Endothelial cell of umbilical vein (primary cell): ENCODE measurements at regions not wholly inside any gene's neighbourhood (a gene's known extent, or its start where the extent isn't known, plus 50 kb on each side); places are given as distances from the start of the nearest gene placed in this dataset.

Experiments
- BruUV-seq: library from RNA; stranded (reverse); fragments of 400-500 nt; replicated peaks from 2 replicates; lab custom pipeline; 2021; lab: Mats Ljungman, UMichigan
- CTCF ChIA-PET: fragments of 300-600, 350-600 bp; sonication (Branson Sonifier 250); formaldehyde crosslinking; loops from one replicate; lab custom pipeline; 2021; ENCODE audit warnings: antibody characterized with exemption, inconsistent platforms; lab: Charles Lee
- POLR2A ChIA-PET: fragments of 300-600, 350-600 bp; sonication (Branson Sonifier 250); formaldehyde crosslinking; loops from one replicate; lab custom pipeline; 2021; ENCODE audit warnings: antibody characterized with exemption, inconsistent platforms; lab: Charles Lee
- DNase-seq: peaks from one replicate; pipeline ENCODE4 v3.0.0-alpha.2; 2011; ENCODE audit warnings: low read depth, low spot score
- FAIRE-seq: peaks from 2 replicates; lab custom pipeline; 2011; peaks lifted over from hg19 to GRCh38; lab: Jason Lieb, UNC
- H2AFZ ChIP-seq: 2 replicates; pipeline ENCODE4 v1.6.0; 2012; ENCODE audit warnings: low read depth, low read length, control low read depth, inconsistent platforms
- H3K27ac ChIP-seq: 2 replicates; pipeline ENCODE4 v1.5.1; 2011; ENCODE audit warnings: low read depth, mild to moderate bottlenecking, control low read depth, low read length, moderate library complexity; ENCODE audit not compliant: insufficient read depth
- H3K27me3 ChIP-seq, 2 experiments: 2 replicates each; pipeline versions ENCODE4 v1.6.0 to v1.6.1; 2011; ENCODE audit warnings: low read length in 2 of 2, mixed read lengths in 1 of 2; ENCODE audit not compliant: control insufficient read depth in 2 of 2, insufficient read depth in 2 of 2
- H3K36me3 ChIP-seq, 2 experiments: 2 replicates in 1 of 2; 3 replicates in 1 of 2; pipeline ENCODE4 v1.5.1; 2011; ENCODE audit warnings: low read length in 2 of 2, mild to moderate bottlenecking in 1 of 2, moderate library complexity in 1 of 2; ENCODE audit not compliant: control insufficient read depth in 2 of 2, insufficient read depth in 2 of 2; ENCODE audit errors: extremely low read depth in 1 of 2
- H3K4me1 ChIP-seq: 3 replicates; pipeline ENCODE4 v1.5.1; 2011; ENCODE audit warnings: mild to moderate bottlenecking, low read length; ENCODE audit not compliant: control insufficient read depth, insufficient read depth; ENCODE audit errors: extremely low read depth
- H3K4me2 ChIP-seq: 2 replicates; pipeline ENCODE4 v1.6.1; 2011; ENCODE audit warnings: low read length, control low read depth, mixed read lengths; ENCODE audit not compliant: insufficient read depth
- H3K4me3 ChIP-seq, 3 experiments: fragments of 200-600 bp in 1 of 3; sonication (generic), shearing (Covaris generic) in 1 of 3; replicated peaks in 1 of 3; 2 replicates each; pipeline ENCODE4 v1.5.1; 2011 to 2016; ENCODE audit warnings: control low read depth in 3 of 3, low read length in 3 of 3, mild to moderate bottlenecking in 2 of 3, inconsistent platforms in 1 of 3, low read depth in 1 of 3, moderate library complexity in 1 of 3; ENCODE audit not compliant: insufficient read depth in 1 of 3
- H3K79me2 ChIP-seq: 2 replicates; pipeline ENCODE4 v1.6.0; 2012; ENCODE audit warnings: low read length, inconsistent platforms; ENCODE audit not compliant: control insufficient read depth, insufficient read depth
- H3K9ac ChIP-seq: replicated peaks from 2 replicates; pipeline ENCODE3; 2011; ENCODE audit warnings: low read length, control low read depth; ENCODE audit not compliant: insufficient read depth; ENCODE audit errors: extremely low read depth
- H3K9me1 ChIP-seq: replicated peaks from 3 replicates; pipeline ENCODE4 v1.6.0; 2011; ENCODE audit warnings: mild to moderate bottlenecking, low read length; ENCODE audit not compliant: control insufficient read depth, insufficient read depth; ENCODE audit errors: extremely low read depth
- H3K9me3 ChIP-seq: replicated peaks from 2 replicates; pipeline ENCODE4 v1.5.1; 2012; ENCODE audit warnings: low read length, inconsistent platforms; ENCODE audit not compliant: control insufficient read depth, insufficient read depth
- H4K20me1 ChIP-seq: replicated peaks from 2 replicates; pipeline ENCODE3; 2011; ENCODE audit warnings: mild to moderate bottlenecking, low read length; ENCODE audit not compliant: control insufficient read depth, insufficient read depth; ENCODE audit errors: extremely low read depth
- CTCF ChIP-seq, 2 donors: IDR thresholded peaks; 1 replicate in 1 of 2; 2 replicates in 1 of 2; pipeline ENCODE4 v1.5.1; 2011; ENCODE audit warnings: low read length in 2 of 2, mild to moderate bottlenecking in 2 of 2, moderate library complexity in 2 of 2, control low read depth in 1 of 2, inconsistent platforms in 1 of 2, low read depth in 1 of 2; ENCODE audit not compliant: insufficient read depth in 1 of 2; ENCODE audit errors: extremely low read depth in 1 of 2
- EZH2 ChIP-seq: IDR thresholded peaks from 2 replicates; pipeline ENCODE4 v1.6.1; 2012; ENCODE audit warnings: borderline replicate concordance, low read depth, mild to moderate bottlenecking, moderate library complexity, low read length, inconsistent platforms; ENCODE audit not compliant: severe bottlenecking
- FOS ChIP-seq: IDR thresholded peaks from 2 replicates; pipeline ENCODE4 v1.6.1; 2011; ENCODE audit warnings: mild to moderate bottlenecking, low read length, moderate library complexity, borderline replicate concordance; ENCODE audit not compliant: insufficient read depth
- GATA2 ChIP-seq: IDR thresholded peaks from 2 replicates; pipeline ENCODE4 v1.7.0; 2011; ENCODE audit warnings: low read depth, mild to moderate bottlenecking, moderate library complexity, mixed read lengths, low read length; ENCODE audit not compliant: insufficient read length, insufficient read depth
- JUN ChIP-seq: IDR thresholded peaks from 2 replicates; pipeline ENCODE4 v1.6.1; 2011; ENCODE audit warnings: borderline replicate concordance, low read depth; ENCODE audit not compliant: insufficient read length, insufficient read depth
- MAX ChIP-seq: IDR thresholded peaks from 2 replicates; pipeline ENCODE4 v1.6.1; 2011; ENCODE audit not compliant: insufficient read depth, insufficient read length
- MYC ChIP-seq: IDR thresholded peaks from one replicate; pipeline ENCODE4 v1.6.1; 2011; ENCODE audit warnings: mild to moderate bottlenecking, low read depth, low read length
- POLR2A ChIP-seq: IDR thresholded peaks from 2 replicates; pipeline ENCODE4 v1.6.1; 2012; ENCODE audit warnings: low read depth, mild to moderate bottlenecking, control low read depth, low read length
- POLR2AphosphoS5 ChIP-seq: IDR thresholded peaks from 2 replicates; pipeline ENCODE4 v1.6.1; 2012; ENCODE audit warnings: low read depth, mild to moderate bottlenecking, control low read depth, low read length, moderate library complexity; ENCODE audit not compliant: insufficient read depth
- dilution Hi-C: fragments of 300-500 bp; cut with MboI; formaldehyde crosslinking; loops from one replicate; pipeline ENCODE4 v1.15.0; 2019; ENCODE audit warnings: low sequenced_read_pairs; ENCODE audit not compliant: extremely low pct_ligation_motif_present
- intact Hi-C: fragments of 100-400 bp; cut with micrococcal nuclease; formaldehyde crosslinking; loops from one replicate; pipeline ENCODE4 v1.10.0; 2022

DNA sequence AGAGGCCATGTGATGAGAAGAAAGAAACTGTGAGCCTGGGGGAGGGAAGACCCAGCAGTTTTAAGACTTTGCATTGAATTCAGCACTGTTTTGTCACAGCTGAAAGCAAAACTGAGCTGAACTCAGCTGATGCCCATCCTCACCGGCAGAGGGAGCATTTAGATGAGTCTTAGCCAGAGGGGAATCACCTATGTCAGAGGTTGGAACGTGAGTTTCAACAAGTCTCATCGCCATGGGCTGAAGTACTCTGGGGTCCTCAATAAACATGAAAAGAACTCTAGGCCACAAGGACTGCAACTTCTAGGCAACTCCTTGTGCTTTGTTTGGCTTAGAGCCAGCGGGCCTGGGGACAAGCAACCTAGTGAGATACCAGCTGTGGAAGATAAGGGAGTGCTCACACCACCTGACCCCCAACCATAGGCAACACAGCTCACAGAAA, 324.5 kb downstream of the TBL1XR1 start:
- H3K9me1 ChIP-seq, result no peaks in the 10 kb centered on the region
- no peak overlapping the region for H3K27ac ChIP-seq
- intact Hi-C loops, result loop anchor here (1.0 to 5.0 kb wide), 3 partner anchors 67 to 1513 kb away; no protein-coding TSS in a partner anchor
- dilution Hi-C loops, result no loop called here
- FAIRE-seq (peak; percentile 80), DNase-seq (peak; percentile 61)
- no peaks in the 10 kb centered on the region for H3K9me3 ChIP-seq
- H3K79me2 ChIP-seq, result no peaks in the 10 kb centered on the region
- no peaks in the 10 kb centered on the region for H3K4me1 ChIP-seq
- CTCF ChIA-PET, result interaction anchor here (0.5 to 5.9 kb wide), 25 partner anchors 9 to 1521 kb away, joined by 3 to 119 read pairs (median 4); no protein-coding TSS in a partner anchor
- H3K9ac ChIP-seq, result no peak overlapping the region
- no TSS peak for BruUV-seq
- POLR2A ChIA-PET, result no interaction called here
- no peak for TF ChIP-seq GATA2
- no peak for TF ChIP-seq EZH2
- TF ChIP-seq CTCF (IDR thresholded peaks at IDR 0.05; ENCODE audit: extremely low read depth in 1 of 2, insufficient read depth in 1 of 2, low read depth in 1 of 2, low read length in 2 of 2), result peak; percentile 79 to 81
- no peak for TF ChIP-seq POLR2AphosphoS5
- TF ChIP-seq MYC, result no peak
- H3K27me3 ChIP-seq, result no peaks in the 10 kb centered on the region
- H3K4me2 ChIP-seq, result no peak overlapping the region
- no peaks in the 10 kb centered on the region for H3K36me3 ChIP-seq
- no peak overlapping the region for H3K4me3 ChIP-seq
- no peaks in the 10 kb centered on the region for H4K20me1 ChIP-seq
- H2AFZ ChIP-seq, result no peak overlapping the region

DNA sequence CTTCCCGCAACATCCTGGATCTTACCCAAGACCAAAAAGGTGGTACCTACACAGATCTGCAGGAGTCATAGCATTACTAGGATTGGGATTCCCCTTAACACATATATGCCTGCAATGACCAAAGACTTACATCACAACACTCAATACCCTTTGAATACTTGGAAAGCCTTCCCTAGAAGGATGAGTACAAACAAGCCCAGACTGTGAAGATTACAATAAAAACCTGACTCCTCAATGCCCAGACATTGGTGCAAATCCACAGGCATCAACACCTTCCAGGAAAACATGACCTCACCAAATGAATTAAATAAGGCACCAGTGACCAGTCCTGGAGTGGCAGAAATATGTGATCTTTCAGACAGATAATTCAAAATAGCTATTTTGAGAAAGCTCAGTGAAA, 326.8 kb downstream of the TBL1XR1 start:
- Histone ChIP-seq H3K4me3 (no peak overlapping the region), H4K20me1 (no peaks in the 10 kb centered on the region), H3K36me3 (no peaks in the 10 kb centered on the region), H3K9ac (no peak overlapping the region), H3K79me2 (no peaks in the 10 kb centered on the region), H3K9me1 (no peaks in the 10 kb centered on the region), H3K27ac (no peak overlapping the region), H3K9me3 (no peaks in the 10 kb centered on the region), H3K4me2 (no peak overlapping the region), H3K4me1 (no peaks in the 10 kb centered on the region), H2AFZ (no peak overlapping the region), H3K27me3 (no peaks in the 10 kb centered on the region)
- POLR2A ChIA-PET, result no interaction called here
- CTCF ChIA-PET, result no interaction called here
- dilution Hi-C loops (no loop called here), intact Hi-C loops (loop anchor here (5.0 kb wide), 1 partner anchor 907 kb away; no protein-coding TSS in a partner anchor)
- no peak for DNase-seq
- no TSS peak for BruUV-seq
- no peak for TF ChIP-seq MAX
- TF ChIP-seq GATA2, result no peak
- TF ChIP-seq JUN, result no peak
- no peak for TF ChIP-seq EZH2
- TF ChIP-seq MYC, result no peak
- TF ChIP-seq POLR2AphosphoS5, result no peak
- no peak for TF ChIP-seq POLR2A
- no peak for TF ChIP-seq FOS
- no peak for TF ChIP-seq CTCF (IDR thresholded peaks at IDR 0.05; ENCODE audit: extremely low read depth in 1 of 2, insufficient read depth in 1 of 2, low read depth in 1 of 2, low read length in 2 of 2)
- FAIRE-seq, result no peak
